Calu3 (cell line): ENCODE measurements at regions not wholly inside any gene's neighbourhood (a gene's known extent, or its start where the extent isn't known, plus 50 kb on each side); places are given as distances from the start of the nearest gene placed in this dataset.

ENCODE experiments used
- BruUV-seq: library from RNA; stranded (reverse); fragments of 400-500 nt; replicated peaks from 2 replicates; lab custom pipeline; 2021; lab: Mats Ljungman, UMichigan
- CTCF ChIA-PET: fragments of 300-600 bp; sonication (Branson Sonifier 250); formaldehyde crosslinking; loops from one replicate; lab custom pipeline; 2022; ENCODE audit warnings: antibody characterized with exemption; lab: Charles Lee
- DNase-seq: peaks from one replicate; pipeline ENCODE4 v3.0.0; 2022
- H3K27ac Mint-ChIP-seq: one replicate; pipeline ENCODE4 v1.8.0; 2022; ENCODE audit warnings: mixed read lengths; ENCODE audit not compliant: unreplicated experiment
- H3K27me3 Mint-ChIP-seq: one replicate; pipeline ENCODE4 v1.8.0; 2022; ENCODE audit warnings: mixed read lengths; ENCODE audit not compliant: unreplicated experiment
- H3K36me3 Mint-ChIP-seq: one replicate; pipeline ENCODE4 v1.8.0; 2022; ENCODE audit warnings: mild to moderate bottlenecking, moderate library complexity, mixed read lengths; ENCODE audit not compliant: insufficient read depth, unreplicated experiment
- H3K4me1 Mint-ChIP-seq: one replicate; pipeline ENCODE4 v1.8.0; 2022; ENCODE audit warnings: mild to moderate bottlenecking, low read depth, mixed read lengths; ENCODE audit not compliant: unreplicated experiment
- H3K4me3 Mint-ChIP-seq: one replicate; pipeline ENCODE4 v1.8.0; 2022; ENCODE audit warnings: mild to moderate bottlenecking, low read depth, moderate library complexity, mixed read lengths; ENCODE audit not compliant: unreplicated experiment
- H3K9me3 Mint-ChIP-seq: one replicate; pipeline ENCODE4 v1.8.0; 2022; ENCODE audit warnings: low read depth, mixed read lengths; ENCODE audit not compliant: unreplicated experiment
- CTCF ChIP-seq: fragments of 200-600 bp; IDR thresholded peaks from one replicate; pipeline ENCODE4 v1.8.0; 2022; ENCODE audit warnings: antibody characterized with exemption; ENCODE audit not compliant: unreplicated experiment
- intact Hi-C: fragments of 100-400 bp; cut with micrococcal nuclease; formaldehyde crosslinking; loops from one replicate; pipeline ENCODE4 v1.10.0; 2022; ENCODE audit not compliant: unreplicated experiment

- Mint-ChIP-seq H3K36me3 (no peaks in the 10 kb centered on the region), H3K27me3 (no peaks in the 10 kb centered on the region), H3K27ac (no peak overlapping the region), H3K4me1 (peaks cover 7% of the 10 kb centered on the region), H3K4me3 (no peak overlapping the region), H3K9me3 (peaks cover 4% of the 10 kb centered on the region)
- no peak for DNase-seq
- no peak for TF ChIP-seq CTCF
- intact Hi-C loops: no loop called here
- CTCF ChIA-PET: no interaction called here
- no TSS peak for BruUV-seq
These were observed 86.3 kb upstream of the TOM1L1 start for GRCh38 chr17:54814371-54814770.

GRCh38 chr17:54834086-54834485 is 66.6 kb upstream of the TOM1L1 start:
- Mint-ChIP-seq H3K27ac (no peak overlapping the region), H3K9me3 (no peaks in the 10 kb centered on the region), H3K4me1 (no peaks in the 10 kb centered on the region), H3K36me3 (no peaks in the 10 kb centered on the region), H3K27me3 (no peaks in the 10 kb centered on the region), H3K4me3 (no peak overlapping the region)
- TF ChIP-seq CTCF: no peak
- no TSS peak for BruUV-seq
- no peak for DNase-seq
- CTCF ChIA-PET: no interaction called here
- intact Hi-C loops: no loop called here

GRCh38 chr17:54835015-54835414 is 65.6 kb upstream of the TOM1L1 start:
- Mint-ChIP-seq H3K4me1 (no peaks in the 10 kb centered on the region), H3K4me3 (no peak overlapping the region), H3K27ac (no peak overlapping the region), H3K36me3 (no peaks in the 10 kb centered on the region), H3K27me3 (no peaks in the 10 kb centered on the region), H3K9me3 (no peaks in the 10 kb centered on the region)
- no TSS peak for BruUV-seq
- CTCF ChIA-PET: no interaction called here
- intact Hi-C loops: no loop called here
- DNase-seq: no peak
- TF ChIP-seq CTCF: no peak

GRCh38 chr17:54836723-54837462 is 63.8 kb upstream of the TOM1L1 start:
- Mint-ChIP-seq H3K36me3 (no peaks in the 10 kb centered on the region), H3K27me3 (no peaks in the 10 kb centered on the region), H3K27ac (no peak overlapping the region), H3K4me3 (no peak overlapping the region), H3K4me1 (no peaks in the 10 kb centered on the region), H3K9me3 (no peaks in the 10 kb centered on the region)
- CTCF ChIA-PET: no interaction called here
- intact Hi-C loops: no loop called here
- no TSS peak for BruUV-seq
- no peak for DNase-seq
- TF ChIP-seq CTCF: no peak
